ENCODE measurements at regions not wholly inside any gene's neighbourhood (a gene's known extent, or its start where the extent isn't known, plus 50 kb on each side); places are given as distances from the start of the nearest gene placed in this dataset.

DNA sequence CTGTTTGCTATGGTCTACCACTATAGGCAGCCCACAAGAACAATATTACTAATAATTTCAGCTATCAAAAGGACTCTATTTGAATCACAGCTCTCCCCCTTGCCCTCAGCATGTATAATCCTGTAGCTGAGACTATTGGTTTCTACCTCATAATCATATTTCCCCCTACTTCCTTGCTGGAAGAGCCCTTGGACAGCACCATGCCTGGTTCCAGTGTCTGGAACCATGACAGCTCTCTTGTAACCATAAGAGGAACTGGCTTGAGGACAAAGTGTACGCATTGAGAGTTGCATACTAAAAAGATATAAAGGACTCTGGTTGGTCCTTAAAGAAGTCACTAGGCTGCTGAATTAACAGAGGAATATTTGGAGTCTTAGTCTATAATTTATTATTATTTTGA, 110.7 kb upstream of the ZRANB2 start:
- no peak for DNase-seq (ENCODE audit: extremely low spot score)
- ChIA-PET CTCF (interaction anchor here (0.8 to 1.9 kb wide), 4 partner anchors 8 to 22 kb away, joined by 3 to 5 read pairs (median 3); no protein-coding TSS in a partner anchor), POLR2A (no interaction called here)
- no peak for TF ChIP-seq CTCF (IDR thresholded peaks at IDR 0.05; ENCODE audit: control extremely low read depth, extremely low read depth, low read depth, missing control alignments)

DNA sequence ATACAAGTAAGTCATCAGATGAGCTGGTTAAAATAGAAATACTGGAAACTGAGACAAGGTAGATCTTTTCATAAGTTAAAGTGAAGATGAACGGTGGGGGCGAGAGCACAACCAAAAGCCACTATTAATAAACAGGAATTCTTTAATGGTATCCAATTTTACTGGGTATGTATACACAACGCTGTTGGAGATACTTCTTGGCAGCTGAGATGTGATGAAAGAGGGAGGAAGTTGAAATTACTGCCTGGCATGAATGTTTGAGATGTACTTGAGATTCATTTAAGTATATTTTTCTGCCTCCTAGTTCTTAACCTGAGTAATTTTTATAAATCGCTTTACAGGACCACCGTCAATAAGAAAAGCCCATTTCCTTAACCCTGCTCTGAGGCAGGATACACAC, 110.0 kb upstream of the ZRANB2 start:
- CTCF ChIA-PET: interaction anchor here (1.9 to 2.0 kb wide), 2 partner anchors 11 to 12 kb away, joined by 5 read pairs; no protein-coding TSS in a partner anchor
- no peak for DNase-seq (ENCODE audit: extremely low spot score)
- TF ChIP-seq CTCF (IDR thresholded peaks at IDR 0.05; ENCODE audit: control extremely low read depth, extremely low read depth, low read depth, missing control alignments): no peak
- POLR2A ChIA-PET: no interaction called here

- POLR2A ChIA-PET: no interaction called here
- TF ChIP-seq CTCF (IDR thresholded peaks at IDR 0.05; ENCODE audit: control extremely low read depth, extremely low read depth, low read depth, missing control alignments): no peak
- no peak for DNase-seq (ENCODE audit: extremely low spot score)
- CTCF ChIA-PET: no interaction called here
Measured at GRCh38 chr1:71184410-71184809, 103.6 kb upstream of the ZRANB2 start.

DNA sequence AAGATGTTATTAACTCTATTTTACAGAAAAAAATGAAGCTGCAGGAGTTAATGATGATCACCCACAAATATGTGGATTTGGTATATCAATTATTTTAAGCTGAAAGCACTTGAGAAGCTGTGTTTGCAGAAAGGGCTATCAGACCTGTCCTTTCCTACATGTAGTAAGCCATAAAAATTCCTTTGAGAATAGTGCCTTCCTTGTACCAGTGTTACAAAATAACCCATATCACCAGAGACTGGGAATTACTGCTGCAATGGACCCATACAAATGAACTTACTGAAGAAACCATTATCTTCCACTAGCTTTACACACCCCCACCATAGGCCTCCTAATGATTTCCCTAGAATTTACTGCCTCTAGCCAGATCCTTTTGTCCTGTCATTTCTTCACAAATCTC, 99.2 kb upstream of the ZRANB2 start:
- CTCF ChIA-PET: interaction anchor here (1.0 kb wide), 2 partner anchors 10 to 16 kb away, joined by 4 to 5 read pairs; no protein-coding TSS in a partner anchor
- no peak for DNase-seq (ENCODE audit: extremely low spot score)
- POLR2A ChIA-PET: no interaction called here
- no peak for TF ChIP-seq CTCF (IDR thresholded peaks at IDR 0.05; ENCODE audit: control extremely low read depth, extremely low read depth, low read depth, missing control alignments)

DNA sequence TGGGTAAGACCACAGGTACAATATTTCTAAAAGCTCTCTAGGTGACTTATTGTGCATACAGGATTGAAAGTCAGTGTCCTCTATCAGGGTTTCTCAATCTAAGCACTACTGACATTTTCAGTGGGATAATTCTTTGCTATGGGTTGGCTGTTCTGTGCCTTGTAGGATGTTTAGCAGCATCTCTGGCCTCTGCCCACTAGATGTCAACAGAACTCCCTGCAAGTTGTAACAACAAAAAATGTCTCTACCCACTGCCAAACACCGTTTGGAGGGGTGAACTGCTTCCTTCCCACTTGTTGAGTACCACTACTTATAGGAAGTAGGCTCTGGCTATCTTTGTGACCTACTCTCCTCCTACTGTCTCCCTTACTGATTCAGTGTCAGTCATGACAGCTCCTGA, 90.1 kb upstream of the ZRANB2 start:
- ChIA-PET CTCF (no interaction called here), POLR2A (no interaction called here)
- DNase-seq (ENCODE audit: extremely low spot score): no peak
- no peak for TF ChIP-seq CTCF (IDR thresholded peaks at IDR 0.05; ENCODE audit: control extremely low read depth, extremely low read depth, low read depth, missing control alignments)

DNA sequence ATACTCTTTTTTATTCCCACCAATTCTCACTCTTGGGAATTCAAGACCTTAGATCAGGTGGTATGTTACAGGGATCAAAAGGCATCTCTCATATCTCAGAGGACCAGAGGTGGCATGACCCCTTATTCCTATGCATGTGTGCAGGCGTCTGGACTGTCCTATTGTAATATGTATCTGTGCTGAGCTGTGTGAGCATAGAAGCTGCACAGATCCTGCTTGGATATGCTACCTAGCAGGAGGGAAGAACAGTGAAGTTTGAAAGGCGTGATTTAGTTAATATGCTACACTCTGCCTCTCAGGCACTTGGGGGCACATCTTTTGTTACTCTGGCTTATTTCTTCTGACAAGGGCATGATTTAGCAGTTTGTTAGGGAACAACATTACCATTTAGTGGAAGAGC, 86.7 kb upstream of the ZRANB2 start:
- CTCF ChIA-PET: no interaction called here
- no peak for DNase-seq (ENCODE audit: extremely low spot score)
- POLR2A ChIA-PET: no interaction called here
- TF ChIP-seq CTCF (IDR thresholded peaks at IDR 0.05; ENCODE audit: control extremely low read depth, extremely low read depth, low read depth, missing control alignments): no peak

Measured in GM10248 (cell line).